ENCODE measurements at regions not wholly inside any gene's neighbourhood (a gene's known extent, or its start where the extent isn't known, plus 50 kb on each side); places are given as distances from the start of the nearest gene placed in this dataset.

DNA sequence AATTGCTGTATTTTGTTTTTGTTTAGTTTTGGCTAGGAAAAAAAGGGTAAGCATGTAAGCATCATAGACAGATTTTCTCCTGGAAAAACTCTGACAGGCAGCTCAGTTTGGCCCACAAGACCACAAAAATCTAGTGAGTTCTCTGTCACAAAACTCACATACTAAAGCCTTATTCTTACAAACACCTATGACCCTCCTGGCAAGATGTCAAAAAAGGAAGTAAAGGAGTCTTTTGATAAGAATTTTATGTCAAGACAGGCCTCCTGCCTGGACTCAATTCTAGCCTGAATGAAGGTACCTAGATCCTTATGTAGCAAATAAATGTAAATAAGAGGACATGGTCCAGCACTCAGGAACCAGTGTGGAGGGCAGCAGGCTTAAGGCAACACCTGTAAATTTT is 668.3 kb upstream of the ZNF385D start:
- TF ChIP-seq, protein P1, sequence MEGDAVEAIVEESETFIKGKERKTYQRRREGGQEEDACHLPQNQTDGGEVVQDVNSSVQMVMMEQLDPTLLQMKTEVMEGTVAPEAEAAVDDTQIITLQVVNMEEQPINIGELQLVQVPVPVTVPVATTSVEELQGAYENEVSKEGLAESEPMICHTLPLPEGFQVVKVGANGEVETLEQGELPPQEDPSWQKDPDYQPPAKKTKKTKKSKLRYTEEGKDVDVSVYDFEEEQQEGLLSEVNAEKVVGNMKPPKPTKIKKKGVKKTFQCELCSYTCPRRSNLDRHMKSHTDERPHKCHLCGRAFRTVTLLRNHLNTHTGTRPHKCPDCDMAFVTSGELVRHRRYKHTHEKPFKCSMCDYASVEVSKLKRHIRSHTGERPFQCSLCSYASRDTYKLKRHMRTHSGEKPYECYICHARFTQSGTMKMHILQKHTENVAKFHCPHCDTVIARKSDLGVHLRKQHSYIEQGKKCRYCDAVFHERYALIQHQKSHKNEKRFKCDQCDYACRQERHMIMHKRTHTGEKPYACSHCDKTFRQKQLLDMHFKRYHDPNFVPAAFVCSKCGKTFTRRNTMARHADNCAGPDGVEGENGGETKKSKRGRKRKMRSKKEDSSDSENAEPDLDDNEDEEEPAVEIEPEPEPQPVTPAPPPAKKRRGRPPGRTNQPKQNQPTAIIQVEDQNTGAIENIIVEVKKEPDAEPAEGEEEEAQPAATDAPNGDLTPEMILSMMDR (IDR thresholded peaks at IDR 0.05): no peak
- TF ChIP-seq POLR2A (IDR thresholded peaks at IDR 0.05) (no peak), POLR2AphosphoS5 (IDR thresholded peaks at IDR 0.05) (no peak)
